ENCODE measurements at regions not wholly inside any gene's neighbourhood (a gene's known extent, or its start where the extent isn't known, plus 50 kb on each side); places are given as distances from the start of the nearest gene placed in this dataset.

GRCh38 chr1:212234431-212235395 is 50.5 kb upstream of the PPP2R5A start (continued):
- TF ChIP-seq REST (IDR thresholded peaks at IDR 0.05; ENCODE audit: borderline replicate concordance) (no peak), REST (CRISPR knock-in tag; IDR thresholded peaks at IDR 0.05; ENCODE audit: low read depth) (no peak), FOXJ2 (tag; IDR thresholded peaks at IDR 0.05) (peak; percentile 84), FOXO4 (CRISPR knock-in tag; IDR thresholded peaks at IDR 0.05) (no peak), NR0B1 (IDR thresholded peaks at IDR 0.05; ENCODE audit: partially characterized antibody) (no peak), CBX5 (IDR thresholded peaks at IDR 0.05; ENCODE audit: borderline replicate concordance, low read depth) (no peak), TCF3 (CRISPR knock-in tag; IDR thresholded peaks at IDR 0.05) (0 out of 2 replicates have a peak, but pooled peaks have one; percentile 16), ZC3H11A (IDR thresholded peaks at IDR 0.05; ENCODE audit: low read depth, low read length) (no peak), GTF2B (IDR thresholded peaks at IDR 0.05; ENCODE audit: extremely low read depth, insufficient read length) (no peak), ZNF764 (CRISPR knock-in tag; IDR thresholded peaks at IDR 0.05; ENCODE audit: low read depth) (no peak), SAFB (IDR thresholded peaks at IDR 0.05; ENCODE audit: borderline replicate concordance, low read depth, low read length) (no peak), ELF2 (CRISPR knock-in tag; IDR thresholded peaks at IDR 0.05) (no peak), MNT (conservative IDR thresholded peaks at IDR 0.05) (no peak)
